Upper lobe of right lung (tissue), 1 donor: ENCODE measurements at regions not wholly inside any gene's neighbourhood (a gene's known extent, or its start where the extent isn't known, plus 50 kb on each side); places are given as distances from the start of the nearest gene placed in this dataset.

Experiments used
- ATAC-seq: fragments of 200-7000 bp; cut with Tn5 transposase; one replicate; pipeline ENCODE4 v1.9.1; 2020; ENCODE audit warnings: mild to moderate bottlenecking, moderate library complexity
- DNase-seq: peaks from one replicate; pipeline ENCODE4 v3.0.0-alpha.2; 2020
- H3K27ac ChIP-seq: fragments of 200-600 bp; one replicate; pipeline ENCODE4 v1.8.0; 2022
- H3K27me3 ChIP-seq: fragments of 200-600 bp; one replicate; pipeline ENCODE4 v1.8.0; 2022; ENCODE audit warnings: mild to moderate bottlenecking
- H3K36me3 ChIP-seq: fragments of 200-600 bp; one replicate; pipeline ENCODE4 v1.8.0; 2022
- H3K4me1 ChIP-seq: fragments of 200-600 bp; one replicate; pipeline ENCODE4 v1.8.0; 2022
- H3K4me3 ChIP-seq: fragments of 200-600 bp; one replicate; pipeline ENCODE4 v1.8.0; 2022; ENCODE audit warnings: mild to moderate bottlenecking
- H3K9me3 ChIP-seq: fragments of 200-600 bp; one replicate; pipeline ENCODE4 v1.8.0; 2022
- intact Hi-C: fragments of 100-400 bp; cut with DNase I; formaldehyde crosslinking; loops from one replicate; pipeline ENCODE4 v1.11.0; 2022
- TF ChIP-seq, protein P1 (sequence below): fragments of 200-600 bp; IDR thresholded peaks from one replicate; pipeline ENCODE4 v1.8.0; 2022; ENCODE audit warnings: antibody characterized with exemption
- donor health status: DM: no; HTN: yes; CAD: no; lungs with severe emphysema.

DNA sequence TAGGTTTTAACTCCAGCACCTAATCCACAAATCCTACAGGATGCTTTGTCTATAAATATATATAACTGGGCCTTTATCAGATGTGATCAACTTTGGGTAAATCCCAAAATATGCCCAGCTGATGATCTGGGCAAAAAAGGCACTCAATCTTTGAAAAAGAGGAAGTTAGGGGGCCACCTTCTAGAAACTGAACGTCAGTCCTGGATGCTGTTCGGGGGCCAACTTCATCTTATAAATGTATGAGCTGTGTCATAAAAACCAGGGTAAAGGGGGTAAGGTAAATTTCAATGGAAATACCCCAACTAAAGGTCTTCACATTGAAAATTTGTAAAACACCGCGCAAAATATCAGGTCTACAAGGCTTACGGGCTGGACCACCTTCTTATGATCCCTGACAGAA, 264.4 kb upstream of the UBE2E2 start:
- H3K27ac ChIP-seq: no peak overlapping the region
- intact Hi-C loops: no loop called here
- DNase-seq: no peak

DNA sequence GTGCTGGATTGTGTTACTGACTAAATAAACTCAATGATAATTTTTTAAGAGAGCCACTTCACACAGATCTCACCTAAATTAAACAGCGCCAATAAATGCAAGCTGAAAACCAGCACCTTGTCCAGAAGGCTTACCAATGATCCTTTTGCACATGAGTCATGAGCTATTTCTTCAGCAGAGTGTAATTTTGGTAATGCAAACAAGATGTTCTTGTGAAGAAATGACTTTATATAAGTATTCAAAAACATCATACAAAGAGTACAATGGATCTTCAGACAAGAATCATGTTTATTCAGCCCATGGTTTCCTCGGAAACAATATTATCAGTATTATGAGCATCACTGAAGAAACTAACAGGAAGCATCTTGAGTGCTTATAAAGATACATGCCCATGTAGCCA, 263.8 kb upstream of the UBE2E2 start:
- Histone ChIP-seq H3K36me3 (no peaks in the 10 kb centered on the region), H3K9me3 (no peaks in the 10 kb centered on the region), H3K27ac (no peak overlapping the region), H3K4me3 (no peak overlapping the region), H3K27me3 (no peaks in the 10 kb centered on the region), H3K4me1 (no peaks in the 10 kb centered on the region)
- ATAC-seq (no peak), DNase-seq (no peak)
- intact Hi-C loops: no loop called here
- TF ChIP-seq, protein P1, sequence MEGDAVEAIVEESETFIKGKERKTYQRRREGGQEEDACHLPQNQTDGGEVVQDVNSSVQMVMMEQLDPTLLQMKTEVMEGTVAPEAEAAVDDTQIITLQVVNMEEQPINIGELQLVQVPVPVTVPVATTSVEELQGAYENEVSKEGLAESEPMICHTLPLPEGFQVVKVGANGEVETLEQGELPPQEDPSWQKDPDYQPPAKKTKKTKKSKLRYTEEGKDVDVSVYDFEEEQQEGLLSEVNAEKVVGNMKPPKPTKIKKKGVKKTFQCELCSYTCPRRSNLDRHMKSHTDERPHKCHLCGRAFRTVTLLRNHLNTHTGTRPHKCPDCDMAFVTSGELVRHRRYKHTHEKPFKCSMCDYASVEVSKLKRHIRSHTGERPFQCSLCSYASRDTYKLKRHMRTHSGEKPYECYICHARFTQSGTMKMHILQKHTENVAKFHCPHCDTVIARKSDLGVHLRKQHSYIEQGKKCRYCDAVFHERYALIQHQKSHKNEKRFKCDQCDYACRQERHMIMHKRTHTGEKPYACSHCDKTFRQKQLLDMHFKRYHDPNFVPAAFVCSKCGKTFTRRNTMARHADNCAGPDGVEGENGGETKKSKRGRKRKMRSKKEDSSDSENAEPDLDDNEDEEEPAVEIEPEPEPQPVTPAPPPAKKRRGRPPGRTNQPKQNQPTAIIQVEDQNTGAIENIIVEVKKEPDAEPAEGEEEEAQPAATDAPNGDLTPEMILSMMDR: no peak

More for the DNA sequence above, 264.4 kb upstream of the UBE2E2 start:
- no peak overlapping the region for H3K4me3 ChIP-seq
- H3K27me3 ChIP-seq: no peaks in the 10 kb centered on the region
- no peaks in the 10 kb centered on the region for H3K4me1 ChIP-seq
- TF ChIP-seq, protein P1: no peak
- ATAC-seq: no peak
- no peaks in the 10 kb centered on the region for H3K36me3 ChIP-seq
- no peaks in the 10 kb centered on the region for H3K9me3 ChIP-seq

DNA sequence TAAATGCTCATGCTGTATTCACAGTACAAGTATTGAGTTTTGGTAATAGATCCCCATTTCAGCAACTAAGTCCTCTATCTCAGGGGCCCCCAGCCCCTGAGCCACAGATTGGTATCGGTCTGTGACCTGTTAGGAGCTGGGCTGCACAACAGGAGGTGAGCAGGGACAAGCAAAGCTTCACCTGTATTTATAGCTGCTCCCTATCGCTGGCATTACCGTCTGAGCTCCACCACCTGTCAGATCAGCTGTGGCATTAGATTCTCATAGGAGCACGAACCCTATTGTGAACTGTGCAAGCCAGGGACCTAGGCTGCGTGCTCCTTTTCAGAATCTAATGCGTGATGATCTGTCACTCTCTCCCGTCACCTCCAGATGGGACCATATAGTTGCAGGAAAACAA, 262.8 kb upstream of the UBE2E2 start:
- ATAC-seq (no peak), DNase-seq (no peak)
- H3K27me3 ChIP-seq: no peaks in the 10 kb centered on the region
- H3K4me3 ChIP-seq: no peak overlapping the region
- H3K36me3 ChIP-seq: no peaks in the 10 kb centered on the region
- TF ChIP-seq, protein P1: no peak
- H3K9me3 ChIP-seq: no peaks in the 10 kb centered on the region
- H3K27ac ChIP-seq: no peak overlapping the region
- no peaks in the 10 kb centered on the region for H3K4me1 ChIP-seq
- intact Hi-C loops: no loop called here

DNA sequence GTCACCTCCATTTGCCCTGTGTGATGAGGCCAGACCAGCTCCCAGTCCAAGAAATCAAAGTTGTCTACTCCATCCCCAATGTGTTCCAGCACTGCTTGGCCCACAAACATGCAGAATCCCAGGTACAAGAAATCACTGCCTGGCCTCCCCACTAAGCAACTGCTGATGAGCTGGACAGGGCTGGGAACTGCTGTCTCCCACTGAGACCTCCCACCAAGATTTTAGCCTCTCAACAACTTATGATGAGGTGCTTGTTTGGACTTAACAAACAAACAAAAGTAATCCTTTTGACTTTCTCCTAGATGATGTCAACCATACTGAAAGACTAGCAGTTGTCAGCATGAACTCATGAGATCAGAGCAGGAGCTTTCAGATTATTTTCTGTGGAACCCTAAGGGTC, 260.1 kb upstream of the UBE2E2 start:
- no peak overlapping the region for H3K4me3 ChIP-seq
- TF ChIP-seq, protein P1: no peak
- intact Hi-C loops: no loop called here
- ATAC-seq: no peak
- no peaks in the 10 kb centered on the region for H3K27me3 ChIP-seq
- no peak for DNase-seq
- H3K36me3 ChIP-seq: no peaks in the 10 kb centered on the region
- H3K9me3 ChIP-seq: no peaks in the 10 kb centered on the region
- H3K27ac ChIP-seq: no peak overlapping the region
- H3K4me1 ChIP-seq: no peaks in the 10 kb centered on the region

DNA sequence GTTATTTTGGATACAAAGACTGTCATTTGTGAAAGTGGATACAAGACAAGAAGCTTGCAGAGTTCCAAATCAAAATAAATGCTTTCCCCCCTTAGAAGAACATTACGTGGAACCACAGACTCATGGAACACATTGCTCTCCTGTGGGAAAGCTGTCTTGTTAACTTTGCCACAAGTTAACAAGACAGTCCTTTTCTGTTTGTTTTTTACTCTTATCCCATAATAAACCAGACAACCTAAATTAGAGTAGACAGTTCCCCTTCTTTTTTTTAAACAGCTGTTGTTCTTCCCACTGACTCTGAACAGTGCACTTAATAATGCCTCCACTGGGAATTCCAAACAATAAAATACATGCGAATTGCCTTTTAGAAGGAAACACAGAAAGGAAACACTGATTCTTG, 255.3 kb upstream of the UBE2E2 start:
- ATAC-seq (no peak), DNase-seq (no peak)
- Histone ChIP-seq H3K9me3 (no peaks in the 10 kb centered on the region), H3K4me3 (no peak overlapping the region), H3K36me3 (no peaks in the 10 kb centered on the region), H3K4me1 (no peaks in the 10 kb centered on the region), H3K27ac (no peak overlapping the region), H3K27me3 (no peaks in the 10 kb centered on the region)
- TF ChIP-seq, protein P1: no peak
- intact Hi-C loops: no loop called here

DNA sequence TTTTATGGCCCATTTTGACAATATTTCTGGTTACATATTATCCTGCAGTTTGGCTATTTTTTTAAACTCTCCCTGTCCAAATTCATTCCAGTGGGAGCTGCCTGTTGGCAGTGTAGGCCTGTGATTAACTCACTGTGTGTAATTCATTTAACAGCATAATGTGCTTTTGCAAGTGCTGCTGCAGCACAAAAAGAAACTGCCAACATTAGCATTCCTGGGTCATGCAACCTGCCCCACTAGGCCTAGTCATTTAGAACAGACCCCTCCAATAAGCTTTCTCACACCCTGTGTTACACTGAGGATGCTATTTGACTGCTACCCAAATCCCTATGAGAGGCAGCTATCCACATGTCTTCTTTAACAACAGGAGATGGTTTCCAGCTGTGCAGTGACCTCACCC, 251.2 kb upstream of the UBE2E2 start:
- no peak for ATAC-seq
- no peak overlapping the region for H3K27ac ChIP-seq
- H3K4me3 ChIP-seq: no peak overlapping the region
- intact Hi-C loops: no loop called here
- TF ChIP-seq, protein P1: no peak
- no peaks in the 10 kb centered on the region for H3K9me3 ChIP-seq
- H3K4me1 ChIP-seq: no peaks in the 10 kb centered on the region
- no peak for DNase-seq
- no peaks in the 10 kb centered on the region for H3K36me3 ChIP-seq
- no peaks in the 10 kb centered on the region for H3K27me3 ChIP-seq
